HG02852 (cell line): ENCODE measurements at regions not wholly inside any gene's neighbourhood (a gene's known extent, or its start where the extent isn't known, plus 50 kb on each side); places are given as distances from the start of the nearest gene placed in this dataset.

Source experiments
- ATAC-seq: cut with Tn5 transposase; IDR thresholded peaks from one replicate; pipeline ENCODE4 v1.9.1; 2021; ENCODE audit warnings: mild to moderate bottlenecking, moderate library complexity; ENCODE audit not compliant: unreplicated experiment

- no peak for ATAC-seq
These were observed 50.2 kb upstream of the CDK1 start for GRCh38 chr10:60728056-60728455.

GRCh38 chr10:60726257-60726656, 52.0 kb upstream of the CDK1 start:
- no peak for ATAC-seq

GRCh38 chr10:60722623-60723022, 55.7 kb upstream of the CDK1 start:
- no peak for ATAC-seq

- no peak for ATAC-seq
These were observed 58.6 kb upstream of the CDK1 start for GRCh38 chr10:60719721-60720120.

GRCh38 chr10:60718886-60719285, 59.4 kb upstream of the CDK1 start:
- ATAC-seq = no peak

GRCh38 chr10:60717852-60718251, 60.4 kb upstream of the CDK1 start:
- ATAC-seq = peak; percentile 90

GRCh38 chr10:60714233-60714632, 64.0 kb upstream of the CDK1 start:
- no peak for ATAC-seq

- no peak for ATAC-seq
These were observed 66.8 kb upstream of the CDK1 start for GRCh38 chr10:60711496-60711895.

- ATAC-seq = no peak
These were observed 68.2 kb upstream of the CDK1 start for GRCh38 chr10:60710041-60710440.

- no peak for ATAC-seq
These were observed 69.6 kb upstream of the CDK1 start for GRCh38 chr10:60708666-60709065.

- ATAC-seq = no peak
These were observed 70.4 kb upstream of the CDK1 start for GRCh38 chr10:60707841-60708240.

GRCh38 chr10:60706146-60706545, 72.1 kb upstream of the CDK1 start:
- no peak for ATAC-seq

GRCh38 chr10:60705376-60705775, 72.9 kb upstream of the CDK1 start:
- no peak for ATAC-seq

GRCh38 chr10:60704471-60704870, 73.8 kb upstream of the CDK1 start:
- ATAC-seq = no peak

GRCh38 chr10:60703266-60704041, 74.8 kb upstream of the CDK1 start:
- no peak for ATAC-seq

GRCh38 chr10:60687679-60688078, 90.6 kb upstream of the CDK1 start:
- ATAC-seq = no peak

GRCh38 chr10:60684091-60684490, 94.2 kb upstream of the CDK1 start:
- no peak for ATAC-seq

GRCh38 chr10:60681103-60681502, 97.2 kb upstream of the CDK1 start:
- ATAC-seq = no peak

GRCh38 chr10:60679388-60679990, 98.8 kb upstream of the CDK1 start:
- no peak for ATAC-seq

GRCh38 chr10:60678978-60679377, 99.3 kb upstream of the CDK1 start:
- no peak for ATAC-seq

GRCh38 chr10:60677531-60678129, 100.6 kb upstream of the CDK1 start:
- no peak for ATAC-seq

- no peak for ATAC-seq
These were observed 103.0 kb upstream of the CDK1 start for GRCh38 chr10:60675236-60675635.
